Retinal pigment epithelial cell (primary cell): ENCODE measurements at regions not wholly inside any gene's neighbourhood (a gene's known extent, or its start where the extent isn't known, plus 50 kb on each side); places are given as distances from the start of the nearest gene placed in this dataset.
A peak's percentile ranks its signal among the peaks of the same experiment; 100 is the strongest.

ENCODE experiments used
- DNase-seq: peaks from one replicate; pipeline ENCODE4 v3.0.0-alpha.2; 2010; ENCODE audit warnings: low read depth
- H3K4me3 ChIP-seq: 2 replicates; pipeline ENCODE4 v1.5.1; 2011; ENCODE audit warnings: mild to moderate bottlenecking, low read length, control low read depth, moderate library complexity
- TF ChIP-seq, protein P1 (sequence below): conservative IDR thresholded peaks from 2 replicates; pipeline ENCODE4 v1.5.1; 2011; ENCODE audit warnings: low read depth, low read length, control low read depth, inconsistent platforms

DNA sequence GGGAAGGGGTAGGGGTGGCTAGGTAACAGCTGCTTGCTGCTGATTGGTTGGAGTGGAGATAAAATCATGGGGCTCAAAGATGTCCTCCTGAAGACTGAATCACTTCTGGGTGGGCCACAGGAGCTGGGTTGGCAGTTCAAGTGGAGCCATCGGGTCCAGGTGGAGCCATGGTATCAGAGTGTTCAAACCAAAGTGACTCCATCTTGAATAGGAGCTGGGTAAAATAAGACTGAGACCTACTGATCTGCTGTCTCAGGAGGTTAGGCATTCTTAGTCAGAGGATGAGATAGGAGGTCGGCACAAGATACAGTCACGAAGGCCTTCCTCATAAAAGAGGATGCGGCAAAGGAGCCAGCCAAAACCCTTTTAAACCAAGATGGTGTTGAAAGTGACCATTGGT is 96.5 kb downstream of the RTP4 start:
- TF ChIP-seq, protein P1, sequence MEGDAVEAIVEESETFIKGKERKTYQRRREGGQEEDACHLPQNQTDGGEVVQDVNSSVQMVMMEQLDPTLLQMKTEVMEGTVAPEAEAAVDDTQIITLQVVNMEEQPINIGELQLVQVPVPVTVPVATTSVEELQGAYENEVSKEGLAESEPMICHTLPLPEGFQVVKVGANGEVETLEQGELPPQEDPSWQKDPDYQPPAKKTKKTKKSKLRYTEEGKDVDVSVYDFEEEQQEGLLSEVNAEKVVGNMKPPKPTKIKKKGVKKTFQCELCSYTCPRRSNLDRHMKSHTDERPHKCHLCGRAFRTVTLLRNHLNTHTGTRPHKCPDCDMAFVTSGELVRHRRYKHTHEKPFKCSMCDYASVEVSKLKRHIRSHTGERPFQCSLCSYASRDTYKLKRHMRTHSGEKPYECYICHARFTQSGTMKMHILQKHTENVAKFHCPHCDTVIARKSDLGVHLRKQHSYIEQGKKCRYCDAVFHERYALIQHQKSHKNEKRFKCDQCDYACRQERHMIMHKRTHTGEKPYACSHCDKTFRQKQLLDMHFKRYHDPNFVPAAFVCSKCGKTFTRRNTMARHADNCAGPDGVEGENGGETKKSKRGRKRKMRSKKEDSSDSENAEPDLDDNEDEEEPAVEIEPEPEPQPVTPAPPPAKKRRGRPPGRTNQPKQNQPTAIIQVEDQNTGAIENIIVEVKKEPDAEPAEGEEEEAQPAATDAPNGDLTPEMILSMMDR, result no peak

DNA sequence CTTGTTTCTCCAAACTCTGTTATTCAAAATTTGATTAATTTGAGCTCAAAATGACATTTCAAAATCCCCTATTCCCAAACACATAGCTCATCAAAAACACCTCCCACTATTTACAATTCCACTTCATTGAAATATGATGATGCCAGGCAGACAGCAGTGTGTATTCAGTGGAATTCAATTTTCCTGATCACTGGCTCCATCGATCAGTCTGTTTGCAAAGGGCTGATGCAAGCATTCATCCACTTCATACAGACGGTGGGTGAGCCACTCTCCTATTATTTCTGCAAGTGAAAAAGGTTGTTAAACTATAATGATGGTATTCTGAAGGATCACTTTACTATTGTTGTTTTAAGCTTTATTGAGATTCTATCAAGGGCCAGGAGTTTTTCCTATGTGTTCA is 90.7 kb downstream of the RTP4 start:
- TF ChIP-seq, protein P1, result no peak
- DNase-seq, result no peak
- no peak overlapping the region for H3K4me3 ChIP-seq

More for the DNA sequence above, 96.5 kb downstream of the RTP4 start:
- DNase-seq, result no peak
- H3K4me3 ChIP-seq, result no peak overlapping the region

DNA sequence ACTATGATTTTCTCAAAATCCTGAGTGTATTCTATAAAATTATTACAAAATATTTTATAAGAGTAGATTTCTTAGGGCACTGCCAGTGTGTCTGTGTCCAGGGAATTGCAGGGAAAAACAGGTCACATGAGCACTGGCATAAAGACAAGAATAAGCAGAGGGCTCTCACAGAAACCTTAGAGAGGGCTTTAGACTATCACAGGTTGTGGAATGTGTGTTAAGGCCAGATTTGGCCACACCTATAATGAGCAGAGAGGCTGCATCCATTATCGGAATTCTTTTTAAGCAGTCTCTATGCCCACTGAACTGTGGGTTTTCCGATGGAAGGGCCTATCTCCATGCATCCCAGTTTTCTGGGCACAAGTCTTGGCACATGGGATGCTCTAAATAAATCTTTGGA is 90.2 kb downstream of the RTP4 start:
- no peak overlapping the region for H3K4me3 ChIP-seq
- no peak for DNase-seq
- TF ChIP-seq, protein P1, result no peak

DNA sequence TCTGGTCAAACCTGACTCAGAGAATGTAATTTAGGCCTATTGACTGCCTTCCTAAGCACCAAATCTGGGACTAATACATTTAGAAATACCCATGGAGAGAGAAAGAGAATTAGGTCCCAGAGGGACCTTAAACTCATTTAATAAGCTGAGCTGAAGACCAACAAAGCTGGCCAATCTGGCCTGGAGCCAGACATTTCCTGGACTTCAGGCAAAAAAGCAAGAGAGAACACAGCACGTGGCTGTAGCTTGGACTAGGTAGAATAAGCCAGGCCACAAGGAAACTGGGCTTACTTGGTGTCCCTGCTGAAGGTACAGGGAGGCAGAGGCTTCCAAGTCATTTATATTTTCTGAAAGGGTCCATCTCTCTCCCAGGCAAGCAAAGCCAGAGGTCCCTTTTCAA is 88.1 kb downstream of the RTP4 start:
- DNase-seq, result peak; percentile 86
- no peak overlapping the region for H3K4me3 ChIP-seq
- TF ChIP-seq, protein P1, result no peak

DNA sequence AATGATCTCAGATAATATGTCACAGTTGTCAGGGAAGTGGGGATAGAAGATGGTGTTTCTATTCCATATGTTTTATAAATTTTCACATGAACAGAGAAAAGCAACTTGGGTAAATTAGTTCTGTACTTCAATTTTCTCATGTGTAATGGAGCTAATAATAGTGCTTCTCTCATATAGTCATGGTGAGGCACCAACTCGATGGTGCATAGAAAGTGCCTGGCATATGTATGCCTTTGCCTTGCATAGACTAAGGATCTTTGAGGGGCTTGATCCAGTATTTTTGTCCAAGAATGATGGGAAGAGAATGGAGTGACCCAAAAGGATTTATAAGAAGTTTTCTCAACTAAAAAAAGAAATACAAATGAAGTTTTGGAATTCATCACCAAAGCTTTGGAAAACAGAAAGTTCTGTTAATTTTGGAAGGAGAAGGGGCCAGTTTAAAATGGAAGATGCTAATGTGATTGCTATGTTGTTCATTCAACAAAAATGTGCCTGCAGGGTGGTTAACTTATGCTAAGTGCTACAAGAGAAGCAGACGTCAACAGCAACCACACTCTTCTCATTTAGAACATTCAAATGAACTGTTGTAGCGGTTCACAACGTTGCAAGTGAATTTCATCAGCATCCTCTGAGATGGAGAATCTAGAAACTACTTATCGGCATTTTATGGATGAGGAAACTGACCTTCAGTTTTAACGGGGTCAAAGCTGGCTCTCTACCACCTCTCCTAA is 86.1 kb downstream of the RTP4 start:
- no peak for DNase-seq
- H3K4me3 ChIP-seq, result no peak overlapping the region
- TF ChIP-seq, protein P1, result no peak

DNA sequence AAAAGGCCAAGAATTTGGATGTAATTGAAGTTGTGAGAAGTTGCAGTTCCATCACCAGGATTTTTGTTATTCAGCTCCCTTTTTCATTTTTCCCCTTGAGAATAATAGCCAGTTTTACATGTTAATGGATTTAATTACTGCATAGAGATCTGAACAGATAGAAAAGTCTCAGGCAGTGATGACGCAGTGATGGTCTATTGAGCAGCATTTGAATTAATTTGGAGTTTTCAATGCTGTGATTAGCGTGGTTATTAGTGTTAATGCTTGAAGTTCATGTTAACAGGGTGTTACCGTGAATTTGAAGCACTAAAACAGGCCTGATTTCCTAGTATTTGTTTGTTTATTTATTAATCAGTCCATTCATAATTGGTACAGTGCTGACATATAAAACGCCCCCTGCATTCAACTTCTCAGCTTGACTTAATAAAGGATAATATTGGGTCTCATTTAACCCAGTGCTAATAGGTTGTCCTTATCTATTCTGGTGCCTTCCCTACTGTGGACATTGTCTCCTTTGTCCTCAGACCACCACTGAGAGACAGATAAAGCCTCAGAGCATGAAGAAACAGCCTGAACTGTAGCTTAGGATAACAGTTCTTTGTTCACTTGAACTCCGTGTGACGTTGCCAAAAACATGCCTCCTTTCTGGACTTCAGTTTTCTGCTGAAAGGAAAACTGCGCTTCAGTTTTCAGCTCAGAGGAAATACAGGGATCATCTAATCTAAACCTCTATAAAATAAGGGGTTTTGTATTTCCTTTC is 82.4 kb downstream of the RTP4 start:
- no peak for DNase-seq
- TF ChIP-seq, protein P1, result no peak
- H3K4me3 ChIP-seq, result no peak overlapping the region

DNA sequence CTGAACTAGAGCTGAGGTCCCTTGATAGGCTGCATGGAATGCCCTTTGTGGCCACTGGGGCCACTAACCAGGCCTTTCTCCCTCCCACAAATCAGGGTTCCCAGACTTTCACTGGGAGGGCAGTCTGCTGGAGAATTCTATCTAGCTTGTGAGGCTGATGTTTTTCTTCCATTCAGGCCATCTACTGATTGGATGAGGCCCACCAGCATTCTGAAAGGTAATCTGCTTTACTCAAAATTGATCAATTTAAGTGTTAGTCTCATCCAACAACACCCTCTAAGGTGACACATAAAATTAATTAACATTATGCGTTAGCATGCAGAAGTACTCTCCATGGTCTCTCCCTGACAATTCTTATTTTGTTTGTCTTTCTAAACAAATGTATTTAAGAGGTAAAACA is 80.5 kb downstream of the RTP4 start:
- TF ChIP-seq, protein P1, result no peak
- DNase-seq, result no peak
- H3K4me3 ChIP-seq, result no peak overlapping the region
